ENCODE measurements at regions not wholly inside any gene's neighbourhood (a gene's known extent, or its start where the extent isn't known, plus 50 kb on each side); places are given as distances from the start of the nearest gene placed in this dataset.

GRCh38 chr14:98959958-98960616 lies 311.9 kb downstream of the BCL11B start:
- DNase-seq = no peak

- no peak for DNase-seq
Observed at GRCh38 chr14:98960617-98961013, 311.4 kb downstream of the BCL11B start.

- no peak for DNase-seq
Observed at GRCh38 chr14:98961191-98961590, 310.8 kb downstream of the BCL11B start.

- no peak for DNase-seq
Observed at GRCh38 chr14:98962118-98962517, 309.9 kb downstream of the BCL11B start.

GRCh38 chr14:98963610-98964009 lies 308.4 kb downstream of the BCL11B start:
- no peak for DNase-seq

GRCh38 chr14:98964171-98964570 lies 307.8 kb downstream of the BCL11B start:
- no peak for DNase-seq

GRCh38 chr14:98965076-98965475 lies 306.9 kb downstream of the BCL11B start:
- no peak for DNase-seq

GRCh38 chr14:98966016-98966415 lies 306.0 kb downstream of the BCL11B start:
- no peak for DNase-seq

- peak in 1 of 2 experiments; percentile 35 for DNase-seq
Observed at GRCh38 chr14:98966475-98967162, 305.4 kb downstream of the BCL11B start.

GRCh38 chr14:98974113-98974512 lies 297.9 kb downstream of the BCL11B start:
- no peak for DNase-seq

GRCh38 chr14:98976271-98976670 lies 295.7 kb downstream of the BCL11B start:
- DNase-seq = no peak

GRCh38 chr14:98977451-98977850 lies 294.5 kb downstream of the BCL11B start:
- no peak for DNase-seq

GRCh38 chr14:98982986-98983385 lies 289.0 kb downstream of the BCL11B start:
- no peak for DNase-seq

- no peak for DNase-seq
Observed at GRCh38 chr14:98984027-98984718, 287.8 kb downstream of the BCL11B start.

- peak; percentile 72 to 75 for DNase-seq
Observed at GRCh38 chr14:98984719-98985041, 287.3 kb downstream of the BCL11B start.

GRCh38 chr14:98993818-98994217 lies 278.2 kb downstream of the BCL11B start:
- no peak for DNase-seq

- no peak for DNase-seq
Observed at GRCh38 chr14:98994561-98994960, 277.4 kb downstream of the BCL11B start.

- DNase-seq = no peak
Observed at GRCh38 chr14:98997526-98998205, 274.3 kb downstream of the BCL11B start.

GRCh38 chr14:98999345-98999744 lies 272.7 kb downstream of the BCL11B start:
- DNase-seq = no peak

GRCh38 chr14:98999901-99000300 lies 272.1 kb downstream of the BCL11B start:
- no peak for DNase-seq

- DNase-seq = no peak
Observed at GRCh38 chr14:99001241-99001640, 270.8 kb downstream of the BCL11B start.

GRCh38 chr14:99003646-99004045 lies 268.4 kb downstream of the BCL11B start:
- no peak for DNase-seq

- no peak for DNase-seq
Observed at GRCh38 chr14:99004112-99004511, 267.9 kb downstream of the BCL11B start.

- DNase-seq = no peak
Observed at GRCh38 chr14:99006276-99006675, 265.7 kb downstream of the BCL11B start.

Measured in activated T-cell treated with anti-CD3 and anti-CD28 coated beads, Interleukin-2, amount 50 U/mL, for 48 hours (primary cell).